Breast epithelium (tissue), 3 donors: ENCODE measurements at regions not wholly inside any gene's neighbourhood (a gene's known extent, or its start where the extent isn't known, plus 50 kb on each side); places are given as distances from the start of the nearest gene placed in this dataset.

Experiments
- POLR2A ChIP-seq: fragments of 450-650 bp; IDR thresholded peaks from one replicate; pipeline ENCODE4 v1.6.1; 2016; ENCODE audit warnings: antibody characterized with exemption, mild to moderate bottlenecking, moderate library complexity
- TF ChIP-seq, protein P1 (sequence below), 3 donors: fragments of 450-650 bp; IDR thresholded peaks; one replicate each; pipeline ENCODE4 v1.5.1; 2016 to 2017; ENCODE audit warnings: antibody characterized with exemption in 3 of 3, mild to moderate bottlenecking in 3 of 3, moderate library complexity in 3 of 3

DNA sequence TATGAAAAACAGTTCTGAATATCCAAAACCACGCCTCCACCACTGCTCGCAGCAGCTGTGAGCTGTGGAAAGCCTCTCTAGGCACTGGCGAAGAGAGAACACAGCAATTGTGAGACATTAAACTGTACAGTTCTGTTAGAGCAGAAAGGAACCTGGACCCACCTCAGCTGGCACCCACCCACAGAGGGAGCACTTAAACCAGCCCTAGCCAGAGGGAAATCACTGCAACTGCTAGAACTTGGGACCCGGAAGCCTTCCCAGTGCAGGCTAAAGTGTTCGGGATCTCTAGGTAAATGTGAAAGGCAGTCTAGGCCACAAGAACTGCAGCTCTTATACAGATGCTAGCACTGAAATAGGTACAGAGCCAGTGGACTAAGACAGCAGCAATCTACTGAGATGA lies 308.8 kb downstream of the PRR32 start:
- no peak for TF ChIP-seq POLR2A
- TF ChIP-seq, protein P1, sequence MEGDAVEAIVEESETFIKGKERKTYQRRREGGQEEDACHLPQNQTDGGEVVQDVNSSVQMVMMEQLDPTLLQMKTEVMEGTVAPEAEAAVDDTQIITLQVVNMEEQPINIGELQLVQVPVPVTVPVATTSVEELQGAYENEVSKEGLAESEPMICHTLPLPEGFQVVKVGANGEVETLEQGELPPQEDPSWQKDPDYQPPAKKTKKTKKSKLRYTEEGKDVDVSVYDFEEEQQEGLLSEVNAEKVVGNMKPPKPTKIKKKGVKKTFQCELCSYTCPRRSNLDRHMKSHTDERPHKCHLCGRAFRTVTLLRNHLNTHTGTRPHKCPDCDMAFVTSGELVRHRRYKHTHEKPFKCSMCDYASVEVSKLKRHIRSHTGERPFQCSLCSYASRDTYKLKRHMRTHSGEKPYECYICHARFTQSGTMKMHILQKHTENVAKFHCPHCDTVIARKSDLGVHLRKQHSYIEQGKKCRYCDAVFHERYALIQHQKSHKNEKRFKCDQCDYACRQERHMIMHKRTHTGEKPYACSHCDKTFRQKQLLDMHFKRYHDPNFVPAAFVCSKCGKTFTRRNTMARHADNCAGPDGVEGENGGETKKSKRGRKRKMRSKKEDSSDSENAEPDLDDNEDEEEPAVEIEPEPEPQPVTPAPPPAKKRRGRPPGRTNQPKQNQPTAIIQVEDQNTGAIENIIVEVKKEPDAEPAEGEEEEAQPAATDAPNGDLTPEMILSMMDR (IDR thresholded peaks at IDR 0.05): no peak
